Activated CD4-positive, alpha-beta T cell treated with anti-CD3 and anti-CD28 coated beads, Interleukin-2, amount 10 ng/mL, durations not matched to agents 7 days and 5 days (primary cell): ENCODE measurements at regions not wholly inside any gene's neighbourhood (a gene's known extent, or its start where the extent isn't known, plus 50 kb on each side); places are given as distances from the start of the nearest gene placed in this dataset.

Experiments
- CTCF ChIA-PET: fragments of 350-600 bp; sonication (Branson Sonifier 250); formaldehyde crosslinking; loops from one replicate; lab custom pipeline; 2021; ENCODE audit warnings: antibody characterized with exemption; lab: Charles Lee
- POLR2A ChIA-PET: fragments of 350-600 bp; sonication (Branson Sonifier 250); formaldehyde crosslinking; loops from one replicate; lab custom pipeline; 2021; ENCODE audit warnings: antibody characterized with exemption; lab: Charles Lee
- DNase-seq: peaks from one replicate; pipeline ENCODE4 v3.0.0-alpha.2; 2020
- H3K27ac Mint-ChIP-seq: one replicate; pipeline ENCODE4 v1.8.0; 2021; ENCODE audit warnings: mild to moderate bottlenecking, moderate library complexity, mixed read lengths
- H3K27me3 Mint-ChIP-seq: one replicate; pipeline ENCODE4 v1.8.0; 2021; ENCODE audit warnings: mixed read lengths
- H3K36me3 Mint-ChIP-seq: one replicate; pipeline ENCODE4 v1.8.0; 2021; ENCODE audit warnings: low read depth, mixed read lengths
- H3K4me1 Mint-ChIP-seq: one replicate; pipeline ENCODE4 v1.8.0; 2021; ENCODE audit warnings: mixed read lengths
- H3K4me3 Mint-ChIP-seq: one replicate; pipeline ENCODE4 v1.8.0; 2021; ENCODE audit warnings: mild to moderate bottlenecking, moderate library complexity, mixed read lengths
- H3K9me3 Mint-ChIP-seq: one replicate; pipeline ENCODE4 v1.8.0; 2021; ENCODE audit warnings: mixed read lengths

- CTCF ChIA-PET: interaction anchor here (0.6 kb wide), 1 partner anchor 40 kb away, joined by 3 read pairs; no protein-coding TSS in a partner anchor
- POLR2A ChIA-PET: no interaction called here
- Mint-ChIP-seq H3K36me3 (no peaks in the 10 kb centered on the region), H3K4me1 (no peaks in the 10 kb centered on the region), H3K27me3 (peaks cover 1% of the 10 kb centered on the region), H3K4me3 (no peak overlapping the region), H3K9me3 (no peaks in the 10 kb centered on the region), H3K27ac (no peak overlapping the region)
- DNase-seq: no peak
Measured at GRCh38 chr11:69941546-69942332, 122.5 kb upstream of the FGF3 start.

DNA sequence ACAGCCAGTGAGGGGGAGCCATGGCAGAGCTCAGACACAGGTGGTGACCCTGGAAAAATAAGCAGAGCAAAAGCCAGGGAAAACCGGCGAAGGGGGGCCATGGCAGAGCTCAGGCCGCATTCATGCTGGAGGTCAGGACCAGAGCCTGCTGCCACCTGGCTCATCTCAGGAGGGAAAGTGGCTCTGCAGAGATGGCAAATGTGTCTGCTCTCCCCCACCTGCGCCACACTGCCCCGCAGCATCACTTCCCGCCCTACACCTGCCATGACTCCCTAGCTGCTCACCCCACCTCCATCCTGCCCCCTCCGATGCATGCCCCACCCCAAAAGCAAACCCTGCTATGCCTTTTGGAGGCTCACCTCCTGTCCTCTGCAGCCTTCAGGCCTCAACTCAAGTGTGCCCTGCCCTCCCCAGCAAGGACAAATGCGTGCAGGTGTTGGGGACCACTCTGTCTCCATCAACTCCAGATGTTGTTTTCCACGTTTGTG, 123.2 kb upstream of the FGF3 start:
- H3K36me3 Mint-ChIP-seq: no peaks in the 10 kb centered on the region
- no peak overlapping the region for H3K4me3 Mint-ChIP-seq
- CTCF ChIA-PET: interaction anchor here (0.6 kb wide), 1 partner anchor 41 kb away, joined by 3 read pairs; no protein-coding TSS in a partner anchor
- POLR2A ChIA-PET: no interaction called here
- H3K27me3 Mint-ChIP-seq: no peaks in the 10 kb centered on the region
- no peaks in the 10 kb centered on the region for H3K4me1 Mint-ChIP-seq
- no peaks in the 10 kb centered on the region for H3K9me3 Mint-ChIP-seq
- no peak overlapping the region for H3K27ac Mint-ChIP-seq
- DNase-seq: no peak

GRCh38 chr11:69943066-69943465, 123.8 kb upstream of the FGF3 start:
- Mint-ChIP-seq H3K9me3 (no peaks in the 10 kb centered on the region), H3K27ac (no peak overlapping the region), H3K4me3 (no peak overlapping the region), H3K36me3 (no peaks in the 10 kb centered on the region), H3K27me3 (no peaks in the 10 kb centered on the region), H3K4me1 (no peaks in the 10 kb centered on the region)
- ChIA-PET CTCF (no interaction called here), POLR2A (no interaction called here)
- no peak for DNase-seq

DNA sequence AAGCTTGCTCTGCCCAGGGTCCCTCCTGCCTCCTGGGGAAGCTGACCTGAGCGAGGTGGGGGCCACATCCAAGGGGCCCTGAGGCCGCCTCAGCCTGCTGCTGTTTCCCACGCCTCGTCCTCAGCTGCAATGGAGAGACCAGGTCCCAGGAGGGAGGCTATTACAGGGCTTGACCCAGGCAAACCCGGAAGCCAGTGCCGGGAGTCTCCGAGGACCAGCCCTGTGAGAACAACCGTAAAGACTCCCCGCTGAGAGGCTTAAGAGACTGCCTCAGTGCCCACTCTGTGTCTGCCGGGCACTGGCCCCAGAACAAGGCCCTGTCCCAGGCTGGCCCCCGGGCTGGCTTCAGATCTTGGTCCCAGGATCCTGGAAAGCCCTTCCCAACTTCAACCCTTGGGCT, 124.3 kb upstream of the FGF3 start:
- Mint-ChIP-seq H3K4me3 (no peak overlapping the region), H3K27me3 (no peaks in the 10 kb centered on the region), H3K36me3 (no peaks in the 10 kb centered on the region), H3K4me1 (no peaks in the 10 kb centered on the region), H3K27ac (no peak overlapping the region), H3K9me3 (no peaks in the 10 kb centered on the region)
- POLR2A ChIA-PET: no interaction called here
- CTCF ChIA-PET: no interaction called here
- DNase-seq: no peak

- POLR2A ChIA-PET: no interaction called here
Measured at GRCh38 chr11:69944146-69944795, 125.1 kb upstream of the FGF3 start.

DNA sequence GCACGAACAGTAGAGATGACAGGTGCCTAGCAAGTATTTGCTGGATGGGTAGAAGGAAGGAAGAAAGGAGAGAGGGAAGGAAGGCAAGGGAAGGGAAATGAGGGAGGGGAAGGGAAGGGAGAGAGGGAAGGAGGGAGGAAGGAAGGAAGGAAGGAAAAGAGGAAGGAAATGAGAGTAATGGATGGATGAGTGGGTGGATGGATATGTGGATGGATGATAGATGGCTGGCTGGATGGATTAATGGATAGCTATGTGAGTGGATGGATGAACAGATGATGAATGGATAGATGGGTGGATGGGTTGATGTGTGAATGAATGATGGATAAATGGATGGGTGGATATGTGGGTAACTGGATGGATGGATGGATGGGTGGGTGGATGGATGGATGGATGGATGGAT, 125.9 kb upstream of the FGF3 start:
- CTCF ChIA-PET: interaction anchor here (1.2 kb wide), 1 partner anchor 26 kb away, joined by 3 read pairs; no protein-coding TSS in a partner anchor
- H3K27ac Mint-ChIP-seq: no peak overlapping the region
- H3K27me3 Mint-ChIP-seq: no peaks in the 10 kb centered on the region
- POLR2A ChIA-PET: no interaction called here
- no peaks in the 10 kb centered on the region for H3K9me3 Mint-ChIP-seq
- DNase-seq: no peak
- no peaks in the 10 kb centered on the region for H3K4me1 Mint-ChIP-seq
- no peaks in the 10 kb centered on the region for H3K36me3 Mint-ChIP-seq
- no peak overlapping the region for H3K4me3 Mint-ChIP-seq

More at GRCh38 chr11:69944146-69944795, 125.1 kb upstream of the FGF3 start:
- no peak for DNase-seq
- H3K9me3 Mint-ChIP-seq: no peaks in the 10 kb centered on the region
- no peaks in the 10 kb centered on the region for H3K4me1 Mint-ChIP-seq
- no peaks in the 10 kb centered on the region for H3K36me3 Mint-ChIP-seq
- no peak overlapping the region for H3K27ac Mint-ChIP-seq
- no peaks in the 10 kb centered on the region for H3K27me3 Mint-ChIP-seq
- CTCF ChIA-PET: no interaction called here
- H3K4me3 Mint-ChIP-seq: no peak overlapping the region

- Mint-ChIP-seq H3K4me3 (no peak overlapping the region), H3K9me3 (no peaks in the 10 kb centered on the region), H3K36me3 (no peaks in the 10 kb centered on the region), H3K27ac (no peak overlapping the region), H3K4me1 (no peaks in the 10 kb centered on the region), H3K27me3 (no peaks in the 10 kb centered on the region)
- ChIA-PET POLR2A (no interaction called here), CTCF (no interaction called here)
- no peak for DNase-seq
Measured at GRCh38 chr11:69947059-69947792, 128.0 kb upstream of the FGF3 start.

GRCh38 chr11:69947793-69948255, 128.6 kb upstream of the FGF3 start:
- Mint-ChIP-seq H3K9me3 (no peaks in the 10 kb centered on the region), H3K36me3 (no peaks in the 10 kb centered on the region), H3K27ac (no peak overlapping the region), H3K4me1 (no peaks in the 10 kb centered on the region), H3K27me3 (no peaks in the 10 kb centered on the region), H3K4me3 (no peak overlapping the region)
- DNase-seq: no peak
- POLR2A ChIA-PET: no interaction called here
- CTCF ChIA-PET: interaction anchor here (0.5 kb wide), 1 partner anchor 136 kb away, joined by 3 read pairs; no protein-coding TSS in a partner anchor

- no peak overlapping the region for H3K27ac Mint-ChIP-seq
- H3K4me3 Mint-ChIP-seq: no peak overlapping the region
- DNase-seq: no peak
- H3K27me3 Mint-ChIP-seq: no peaks in the 10 kb centered on the region
- no peaks in the 10 kb centered on the region for H3K4me1 Mint-ChIP-seq
- no peaks in the 10 kb centered on the region for H3K36me3 Mint-ChIP-seq
- ChIA-PET POLR2A (no interaction called here), CTCF (interaction anchor here (0.5 kb wide), 1 partner anchor 137 kb away, joined by 3 read pairs; no protein-coding TSS in a partner anchor)
- no peaks in the 10 kb centered on the region for H3K9me3 Mint-ChIP-seq
Measured at GRCh38 chr11:69948256-69949141, 129.3 kb upstream of the FGF3 start.

DNA sequence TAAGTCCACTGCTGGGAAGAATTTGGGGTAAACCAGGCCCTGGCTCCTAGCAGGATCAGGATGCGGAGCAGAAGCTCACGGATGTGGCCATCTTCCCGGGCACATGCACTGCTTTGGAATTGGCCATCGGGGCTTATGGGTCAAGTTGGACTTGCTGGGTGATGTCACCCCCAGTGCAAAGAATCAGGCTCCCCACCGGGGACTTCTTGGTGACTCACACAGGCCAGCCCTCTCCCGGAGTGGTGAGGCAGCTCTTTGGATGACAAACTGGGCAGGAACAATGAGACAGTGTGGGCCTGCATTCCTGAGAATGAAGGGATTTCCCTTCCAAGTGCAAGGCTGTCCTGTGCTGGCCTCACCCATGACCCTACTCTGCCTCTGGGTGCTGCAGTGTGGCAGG, 128.8 kb upstream of the ANO1 start:
- no peaks in the 10 kb centered on the region for H3K27me3 Mint-ChIP-seq
- no peak overlapping the region for H3K4me3 Mint-ChIP-seq
- no peaks in the 10 kb centered on the region for H3K36me3 Mint-ChIP-seq
- no peak overlapping the region for H3K27ac Mint-ChIP-seq
- POLR2A ChIA-PET: no interaction called here
- CTCF ChIA-PET: no interaction called here
- H3K4me1 Mint-ChIP-seq: no peaks in the 10 kb centered on the region
- H3K9me3 Mint-ChIP-seq: no peaks in the 10 kb centered on the region
- no peak for DNase-seq

DNA sequence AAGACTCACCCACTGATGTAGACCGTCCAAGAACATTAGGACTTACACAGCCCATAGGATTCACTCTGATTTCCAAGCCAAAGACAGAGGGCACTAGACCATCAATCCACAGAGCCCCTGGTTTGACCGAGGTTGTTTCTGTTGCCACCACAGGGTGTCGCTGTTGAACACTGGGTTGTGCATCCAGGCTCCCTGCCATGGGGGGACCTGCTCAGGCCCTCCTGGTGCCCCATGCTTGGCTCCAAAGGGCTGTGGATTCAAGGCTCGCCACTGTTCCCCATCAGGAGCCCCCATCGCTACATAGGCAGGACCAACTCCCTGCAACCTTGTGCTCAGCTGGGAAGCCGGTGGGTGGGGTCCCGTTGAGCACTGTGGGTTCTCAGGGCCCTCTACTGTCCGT, 128.0 kb upstream of the ANO1 start:
- ChIA-PET POLR2A (no interaction called here), CTCF (no interaction called here)
- H3K36me3 Mint-ChIP-seq: no peaks in the 10 kb centered on the region
- H3K27ac Mint-ChIP-seq: no peak overlapping the region
- no peak overlapping the region for H3K4me3 Mint-ChIP-seq
- H3K9me3 Mint-ChIP-seq: no peaks in the 10 kb centered on the region
- H3K27me3 Mint-ChIP-seq: no peaks in the 10 kb centered on the region
- DNase-seq: peak; percentile 16
- no peaks in the 10 kb centered on the region for H3K4me1 Mint-ChIP-seq

- H3K4me3 Mint-ChIP-seq: no peak overlapping the region
- H3K9me3 Mint-ChIP-seq: no peaks in the 10 kb centered on the region
- DNase-seq: no peak
- no peaks in the 10 kb centered on the region for H3K27me3 Mint-ChIP-seq
- H3K27ac Mint-ChIP-seq: no peak overlapping the region
- ChIA-PET POLR2A (no interaction called here), CTCF (interaction anchor here (0.5 kb wide), 1 partner anchor 332 kb away, joined by 5 read pairs; no protein-coding TSS in a partner anchor)
- H3K4me1 Mint-ChIP-seq: no peaks in the 10 kb centered on the region
- H3K36me3 Mint-ChIP-seq: no peaks in the 10 kb centered on the region
Measured at GRCh38 chr11:69950621-69951020, 127.5 kb upstream of the ANO1 start.
